ENCODE measurements at regions not wholly inside any gene's neighbourhood (a gene's known extent, or its start where the extent isn't known, plus 50 kb on each side); places are given as distances from the start of the nearest gene placed in this dataset.

GRCh38 chr2:204207866-204208265, 271.3 kb downstream of the ICOS start:
- no peak overlapping the region for H3K4me2 ChIP-seq (ENCODE audit: low read length)
- no peaks in the 10 kb centered on the region for H3K79me2 ChIP-seq (ENCODE audit: insufficient read depth, low read depth, low read length)
- intact Hi-C loops (cut with micrococcal nuclease; ENCODE audit: unreplicated experiment): no loop called here
- ChIA-PET CTCF (ENCODE audit: unreplicated experiment) (no interaction called here), POLR2A (no interaction called here)
- H3K4me1 ChIP-seq (ENCODE audit: insufficient read depth, low read length, poor library complexity, severe bottlenecking): no peaks in the 10 kb centered on the region
- TF ChIP-seq CTCF (conservative IDR thresholded peaks at IDR 0.05; ENCODE audit: low read length) (no peak), EZH2phosphoT487 (IDR thresholded peaks at IDR 0.05; ENCODE audit: borderline replicate concordance, low read depth, low read length) (no peak)
- H2AFZ ChIP-seq (ENCODE audit: low read length): no peak overlapping the region
- no TSS peak for BruUV-seq (replicated peaks)
- no peaks in the 10 kb centered on the region for H3K36me3 ChIP-seq (ENCODE audit: insufficient read depth, low read length)
- H3K9me3 ChIP-seq (ENCODE audit: low read length): no peaks in the 10 kb centered on the region
- no peak for DNase-seq (ENCODE audit: low spot score)
- no peaks in the 10 kb centered on the region for H4K20me1 ChIP-seq (ENCODE audit: insufficient read depth, low read length)
- H3K4me3 ChIP-seq (ENCODE audit: low read depth, low read length, poor library complexity, severe bottlenecking): no peak overlapping the region
- H3K9me2 ChIP-seq (ENCODE audit: insufficient read depth, low read length): no peaks in the 10 kb centered on the region
- no peak overlapping the region for H3K27ac ChIP-seq (ENCODE audit: low read depth, low read length, poor library complexity, severe bottlenecking)

GRCh38 chr2:204213588-204213987, 277.0 kb downstream of the ICOS start:
- no peaks in the 10 kb centered on the region for H4K20me1 ChIP-seq (ENCODE audit: insufficient read depth, low read length)
- H3K4me3 ChIP-seq (ENCODE audit: low read depth, low read length, poor library complexity, severe bottlenecking): no peak overlapping the region
- no peaks in the 10 kb centered on the region for H3K79me2 ChIP-seq (ENCODE audit: insufficient read depth, low read depth, low read length)
- H3K36me3 ChIP-seq (ENCODE audit: insufficient read depth, low read length): no peaks in the 10 kb centered on the region
- no peak overlapping the region for H2AFZ ChIP-seq (ENCODE audit: low read length)
- CTCF ChIA-PET (ENCODE audit: unreplicated experiment): no interaction called here
- no peaks in the 10 kb centered on the region for H3K9me2 ChIP-seq (ENCODE audit: insufficient read depth, low read length)
- POLR2A ChIA-PET: interaction anchor here (0.8 kb wide), 1 partner anchor 1213 kb away, joined by 8 read pairs; no protein-coding TSS in a partner anchor
- intact Hi-C loops (cut with micrococcal nuclease; ENCODE audit: unreplicated experiment): loop anchor here (2.0 kb wide), 1 partner anchor 77 kb away; no protein-coding TSS in a partner anchor
- no peak overlapping the region for H3K27ac ChIP-seq (ENCODE audit: low read depth, low read length, poor library complexity, severe bottlenecking)
- TF ChIP-seq EZH2phosphoT487 (IDR thresholded peaks at IDR 0.05; ENCODE audit: borderline replicate concordance, low read depth, low read length) (no peak), CTCF (conservative IDR thresholded peaks at IDR 0.05; ENCODE audit: low read length) (no peak)
- no peaks in the 10 kb centered on the region for H3K4me1 ChIP-seq (ENCODE audit: insufficient read depth, low read length, poor library complexity, severe bottlenecking)
- DNase-seq (ENCODE audit: low spot score): no peak
- no TSS peak for BruUV-seq (replicated peaks)
- H3K4me2 ChIP-seq (ENCODE audit: low read length): no peak overlapping the region
- peaks cover 5% of the 10 kb centered on the region; the same call in 1 of the 2 replicates for H3K9me3 ChIP-seq (ENCODE audit: low read length)

GRCh38 chr2:204218040-204218439, 281.5 kb downstream of the ICOS start:
- H4K20me1 ChIP-seq (ENCODE audit: insufficient read depth, low read length): no peaks in the 10 kb centered on the region
- no peaks in the 10 kb centered on the region for H3K4me1 ChIP-seq (ENCODE audit: insufficient read depth, low read length, poor library complexity, severe bottlenecking)
- no peak for DNase-seq (ENCODE audit: low spot score)
- CTCF ChIA-PET (ENCODE audit: unreplicated experiment): no interaction called here
- no peak overlapping the region for H2AFZ ChIP-seq (ENCODE audit: low read length)
- no peak overlapping the region for H3K27ac ChIP-seq (ENCODE audit: low read depth, low read length, poor library complexity, severe bottlenecking)
- H3K79me2 ChIP-seq (ENCODE audit: insufficient read depth, low read depth, low read length): no peaks in the 10 kb centered on the region
- peaks cover 5% of the 10 kb centered on the region; the same call in 1 of the 2 replicates for H3K9me3 ChIP-seq (ENCODE audit: low read length)
- POLR2A ChIA-PET: no interaction called here
- H3K36me3 ChIP-seq (ENCODE audit: insufficient read depth, low read length): no peaks in the 10 kb centered on the region
- no TSS peak for BruUV-seq (replicated peaks)
- intact Hi-C loops (cut with micrococcal nuclease; ENCODE audit: unreplicated experiment): no loop called here
- H3K9me2 ChIP-seq (ENCODE audit: insufficient read depth, low read length): no peaks in the 10 kb centered on the region
- no peak for TF ChIP-seq EZH2phosphoT487 (IDR thresholded peaks at IDR 0.05; ENCODE audit: borderline replicate concordance, low read depth, low read length)
- TF ChIP-seq CTCF (conservative IDR thresholded peaks at IDR 0.05; ENCODE audit: low read length): no peak
- H3K4me3 ChIP-seq (ENCODE audit: low read depth, low read length, poor library complexity, severe bottlenecking): no peak overlapping the region
- H3K4me2 ChIP-seq (ENCODE audit: low read length): no peak overlapping the region
